GM21390 (cell line): ENCODE measurements at regions not wholly inside any gene's neighbourhood (a gene's known extent, or its start where the extent isn't known, plus 50 kb on each side); places are given as distances from the start of the nearest gene placed in this dataset.

Source experiments
- ATAC-seq: cut with Tn5 transposase; IDR thresholded peaks from one replicate; pipeline ENCODE4 v1.9.1; 2021; ENCODE audit not compliant: unreplicated experiment

- no peak for ATAC-seq
Measured at GRCh38 chr11:25859776-25860175, 472.2 kb upstream of the ANO3 start.

GRCh38 chr11:25860677-25861450 is 471.1 kb upstream of the ANO3 start:
- no peak for ATAC-seq

- ATAC-seq, result no peak
Measured at GRCh38 chr11:25862159-25862558, 469.8 kb upstream of the ANO3 start.

- no peak for ATAC-seq
Measured at GRCh38 chr11:25863986-25864385, 467.9 kb upstream of the ANO3 start.

GRCh38 chr11:25876456-25876965 is 455.4 kb upstream of the ANO3 start:
- no peak for ATAC-seq

- no peak for ATAC-seq
Measured at GRCh38 chr11:25886036-25886435, 445.9 kb upstream of the ANO3 start.

- no peak for ATAC-seq
Measured at GRCh38 chr11:25890626-25891260, 441.2 kb upstream of the ANO3 start.

- ATAC-seq, result no peak
Measured at GRCh38 chr11:25891960-25892359, 440.0 kb upstream of the ANO3 start.

GRCh38 chr11:25899617-25900160 is 432.2 kb upstream of the ANO3 start:
- no peak for ATAC-seq

GRCh38 chr11:25900814-25901213 is 431.1 kb upstream of the ANO3 start:
- no peak for ATAC-seq

GRCh38 chr11:25901415-25901814 is 430.5 kb upstream of the ANO3 start:
- no peak for ATAC-seq

GRCh38 chr11:25902476-25902875 is 429.5 kb upstream of the ANO3 start:
- ATAC-seq, result no peak

GRCh38 chr11:25908726-25909125 is 423.2 kb upstream of the ANO3 start:
- ATAC-seq, result no peak

GRCh38 chr11:25910086-25910485 is 421.8 kb upstream of the ANO3 start:
- no peak for ATAC-seq

GRCh38 chr11:25920356-25920755 is 411.6 kb upstream of the ANO3 start:
- no peak for ATAC-seq

GRCh38 chr11:25924586-25924985 is 407.3 kb upstream of the ANO3 start:
- ATAC-seq, result no peak

- ATAC-seq, result no peak
Measured at GRCh38 chr11:25925359-25925758, 406.6 kb upstream of the ANO3 start.

GRCh38 chr11:25927411-25927953 is 404.4 kb upstream of the ANO3 start:
- ATAC-seq, result no peak

- no peak for ATAC-seq
Measured at GRCh38 chr11:25928076-25928475, 403.9 kb upstream of the ANO3 start.

GRCh38 chr11:25938952-25939351 is 393.0 kb upstream of the ANO3 start:
- no peak for ATAC-seq

- ATAC-seq, result no peak
Measured at GRCh38 chr11:25939691-25940090, 392.2 kb upstream of the ANO3 start.

- ATAC-seq, result no peak
Measured at GRCh38 chr11:25941353-25941752, 390.6 kb upstream of the ANO3 start.
